ENCODE measurements at regions not wholly inside any gene's neighbourhood (a gene's known extent, or its start where the extent isn't known, plus 50 kb on each side); places are given as distances from the start of the nearest gene placed in this dataset.
A peak's percentile ranks its signal among the peaks of the same experiment; 100 is the strongest.

DNA sequence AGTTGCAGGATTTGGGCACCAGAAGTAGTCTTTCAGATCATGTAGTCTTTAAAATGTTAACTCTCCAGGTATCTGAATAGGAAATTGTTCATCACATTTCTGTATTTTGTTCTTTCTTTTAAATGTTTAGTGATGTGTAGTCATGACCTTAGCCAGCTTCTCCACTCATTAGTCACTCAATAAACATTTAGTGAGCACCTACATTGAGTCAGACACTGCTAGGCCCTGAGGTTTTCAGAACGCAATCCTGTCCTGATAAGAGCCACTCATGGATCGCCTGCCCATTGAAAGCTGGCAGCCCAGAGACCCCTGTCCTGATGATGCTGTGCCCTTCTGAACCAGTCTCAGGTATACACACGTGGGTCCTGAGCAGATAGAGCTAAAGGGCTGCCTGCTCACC is 163.4 kb upstream of the HEY2 start:
- ATAC-seq (ENCODE audit: low read depth), result no peak
- Histone ChIP-seq H3K56ac (ENCODE audit: extremely low read depth, insufficient read depth, low read length) (no peak overlapping the region), H3K9me1 (ENCODE audit: insufficient read depth, low read length) (no peaks in the 10 kb centered on the region), H4K8ac (ENCODE audit: low read depth in 2 of 2, low read length in 2 of 2) (no peak overlapping the region), H2BK5ac (ENCODE audit: low read depth, low read length, poor library complexity, severe bottlenecking) (no peak overlapping the region), H3K79me1 (ENCODE audit: low read depth in 1 of 2, low read length in 2 of 2) (no peaks in the 10 kb centered on the region), H2AFZ (replicated peaks; ENCODE audit: low read length, poor library complexity) (no peak overlapping the region), H2BK20ac (ENCODE audit: low read depth, low read length) (no peak overlapping the region), H2BK120ac (ENCODE audit: low read depth, low read length) (no peak overlapping the region), H3K27me3 (ENCODE audit: control insufficient read depth, insufficient read depth, low read length) (no peaks in the 10 kb centered on the region), H3K36me3 (ENCODE audit: control insufficient read depth, insufficient read depth, low read length) (no peaks in the 10 kb centered on the region), H3K9me3 (ENCODE audit: control insufficient read depth, insufficient read depth, low read length) (no peaks in the 10 kb centered on the region), H3K23ac (ENCODE audit: low read depth, low read length) (no peak overlapping the region), H2BK15ac (ENCODE audit: low read depth, low read length) (no peak overlapping the region), H2AK9ac (replicated peaks; ENCODE audit: low read depth, low read length, poor library complexity) (no peak overlapping the region), H3K4me2 (ENCODE audit: low read depth, low read length) (no peak overlapping the region), H3K4me1 (ENCODE audit: control insufficient read depth, insufficient read depth, low read length) (no peaks in the 10 kb centered on the region), H4K91ac (ENCODE audit: insufficient read depth, low read depth, low read length) (no peak overlapping the region), H2AK5ac (ENCODE audit: low read depth, low read length) (no peak overlapping the region), H3K4ac (ENCODE audit: low read depth, low read length) (no peak overlapping the region), H3K4me3 (ENCODE audit: insufficient read depth, low read depth, low read length) (no peak overlapping the region), H3K14ac (replicated peaks; ENCODE audit: low read depth, low read length) (no peak overlapping the region), H3K18ac (ENCODE audit: low read depth, low read length) (no peak overlapping the region), H3K9ac (ENCODE audit: low read depth, low read length) (no peak overlapping the region), H4K5ac (ENCODE audit: low read depth, low read length) (no peak overlapping the region), H3K27ac (ENCODE audit: insufficient read depth, low read length) (no peak overlapping the region), H4K20me1 (ENCODE audit: insufficient read depth, low read length) (no peaks in the 10 kb centered on the region)
- in situ Hi-C loops (cut with MboI; ENCODE audit: low sequenced_read_pairs) (no loop called here), dilution Hi-C loops (cut with HindIII; ENCODE audit: low sequenced_read_pairs, unreplicated experiment) (no loop called here), intact Hi-C loops (cut with micrococcal nuclease) (no loop called here)
- TF ChIP-seq, protein P1, sequence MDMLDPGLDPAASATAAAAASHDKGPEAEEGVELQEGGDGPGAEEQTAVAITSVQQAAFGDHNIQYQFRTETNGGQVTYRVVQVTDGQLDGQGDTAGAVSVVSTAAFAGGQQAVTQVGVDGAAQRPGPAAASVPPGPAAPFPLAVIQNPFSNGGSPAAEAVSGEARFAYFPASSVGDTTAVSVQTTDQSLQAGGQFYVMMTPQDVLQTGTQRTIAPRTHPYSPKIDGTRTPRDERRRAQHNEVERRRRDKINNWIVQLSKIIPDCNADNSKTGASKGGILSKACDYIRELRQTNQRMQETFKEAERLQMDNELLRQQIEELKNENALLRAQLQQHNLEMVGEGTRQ (IDR thresholded peaks at IDR 0.05; ENCODE audit: low read depth, low read length), result no peak
- TF ChIP-seq FOS (IDR thresholded peaks at IDR 0.05; ENCODE audit: low read depth, low read length) (no peak), MAFK (IDR thresholded peaks at IDR 0.05; ENCODE audit: low read depth, low read length) (no peak), POLR2A (IDR thresholded peaks at IDR 0.05; ENCODE audit: low read depth, low read length) (no peak), RCOR1 (IDR thresholded peaks at IDR 0.05; ENCODE audit: insufficient replicate concordance, low read length) (no peak), CEBPB (IDR thresholded peaks at IDR 0.05; ENCODE audit: low read depth, low read length) (no peak), NFE2L2 (IDR thresholded peaks at IDR 0.05; ENCODE audit: low read depth, low read length) (no peak), RAD21 (IDR thresholded peaks at IDR 0.05; ENCODE audit: low read length) (no peak), CHD1 (IDR thresholded peaks at IDR 0.05; ENCODE audit: low read depth, low read length) (no peak), MAZ (IDR thresholded peaks at IDR 0.05; ENCODE audit: borderline replicate concordance, low read depth, low read length) (no peak), BHLHE40 (IDR thresholded peaks at IDR 0.05; ENCODE audit: low read depth, low read length) (no peak), SMC3 (IDR thresholded peaks at IDR 0.05; ENCODE audit: low read depth, low read length) (no peak), RFX5 (IDR thresholded peaks at IDR 0.05; ENCODE audit: low read depth, low read length) (no peak), MXI1 (IDR thresholded peaks at IDR 0.05; ENCODE audit: borderline replicate concordance, low read depth, low read length) (no peak)
- TF ChIP-seq, protein P2, sequence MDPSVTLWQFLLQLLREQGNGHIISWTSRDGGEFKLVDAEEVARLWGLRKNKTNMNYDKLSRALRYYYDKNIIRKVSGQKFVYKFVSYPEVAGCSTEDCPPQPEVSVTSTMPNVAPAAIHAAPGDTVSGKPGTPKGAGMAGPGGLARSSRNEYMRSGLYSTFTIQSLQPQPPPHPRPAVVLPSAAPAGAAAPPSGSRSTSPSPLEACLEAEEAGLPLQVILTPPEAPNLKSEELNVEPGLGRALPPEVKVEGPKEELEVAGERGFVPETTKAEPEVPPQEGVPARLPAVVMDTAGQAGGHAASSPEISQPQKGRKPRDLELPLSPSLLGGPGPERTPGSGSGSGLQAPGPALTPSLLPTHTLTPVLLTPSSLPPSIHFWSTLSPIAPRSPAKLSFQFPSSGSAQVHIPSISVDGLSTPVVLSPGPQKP (IDR thresholded peaks at IDR 0.05; ENCODE audit: borderline replicate concordance, low read depth, low read length), result no peak
- TF ChIP-seq, protein P3, sequence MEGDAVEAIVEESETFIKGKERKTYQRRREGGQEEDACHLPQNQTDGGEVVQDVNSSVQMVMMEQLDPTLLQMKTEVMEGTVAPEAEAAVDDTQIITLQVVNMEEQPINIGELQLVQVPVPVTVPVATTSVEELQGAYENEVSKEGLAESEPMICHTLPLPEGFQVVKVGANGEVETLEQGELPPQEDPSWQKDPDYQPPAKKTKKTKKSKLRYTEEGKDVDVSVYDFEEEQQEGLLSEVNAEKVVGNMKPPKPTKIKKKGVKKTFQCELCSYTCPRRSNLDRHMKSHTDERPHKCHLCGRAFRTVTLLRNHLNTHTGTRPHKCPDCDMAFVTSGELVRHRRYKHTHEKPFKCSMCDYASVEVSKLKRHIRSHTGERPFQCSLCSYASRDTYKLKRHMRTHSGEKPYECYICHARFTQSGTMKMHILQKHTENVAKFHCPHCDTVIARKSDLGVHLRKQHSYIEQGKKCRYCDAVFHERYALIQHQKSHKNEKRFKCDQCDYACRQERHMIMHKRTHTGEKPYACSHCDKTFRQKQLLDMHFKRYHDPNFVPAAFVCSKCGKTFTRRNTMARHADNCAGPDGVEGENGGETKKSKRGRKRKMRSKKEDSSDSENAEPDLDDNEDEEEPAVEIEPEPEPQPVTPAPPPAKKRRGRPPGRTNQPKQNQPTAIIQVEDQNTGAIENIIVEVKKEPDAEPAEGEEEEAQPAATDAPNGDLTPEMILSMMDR (conservative IDR thresholded peaks at IDR 0.05; ENCODE audit: low read depth, low read length), result no peak
- no TSS peak for BruUV-seq (replicated peaks)
- POLR2A ChIA-PET (ENCODE audit: unreplicated experiment), result no interaction called here
- DNase-seq, result peak; percentile 9
- CTCF ChIA-PET, result no interaction called here
- 33% methylated on average over 1 of the region's 3 CpGs; no CpG with 5 or more reads in 1 of the 2 experiments for WGBS, 2 experiments (ENCODE audit: extremely low coverage in 2 of 2, insufficient read length in 1 of 2)
